HepG2 (cell line): ENCODE measurements at regions not wholly inside any gene's neighbourhood (a gene's known extent, or its start where the extent isn't known, plus 50 kb on each side); places are given as distances from the start of the nearest gene placed in this dataset.

Source experiments
- ATAC-seq: fragments of 200-7000 bp; cut with Tn5 transposase; 3 replicates; pipeline ENCODE4 v1.9.1; 2020; ENCODE audit warnings: mild to moderate bottlenecking, moderate library complexity
- BruUV-seq: library from RNA; stranded (reverse); fragments of 400-500 nt; replicated peaks from 2 replicates; lab custom pipeline; 2021; lab: Mats Ljungman, UMichigan
- CTCF ChIA-PET: fragments of 300-600 bp; formaldehyde crosslinking; extraction: SDS; loops from one replicate; lab custom pipeline; 2021; ENCODE audit warnings: low total read pairs, inconsistent platforms, low intra/inter-chr PET ratio; lab: Yijun Ruan, JAX
- POLR2A ChIA-PET: fragments of 350-600 bp; sonication (Branson Sonifier 250); formaldehyde crosslinking; loops from one replicate; lab custom pipeline; 2020; ENCODE audit warnings: antibody characterized with exemption, inconsistent platforms; lab: Yijun Ruan, JAX
- DNase-seq: peaks from one replicate; pipeline ENCODE4 v3.0.0-alpha.2; 2015; ENCODE audit warnings: low spot score
- FAIRE-seq: peaks from 3 replicates; lab custom pipeline; 2011; peaks lifted over from hg19 to GRCh38; lab: Jason Lieb, UNC
- H2AFZ ChIP-seq: one replicate; pipeline ENCODE4 v1.6.1; 2011; ENCODE audit warnings: low read length, inconsistent platforms
- H3K27ac ChIP-seq: fragments of 300-600 bp; 3 replicates; pipeline ENCODE4 v1.8.0; 2011; ENCODE audit warnings: mixed run types, mild to moderate bottlenecking, mixed read lengths, low read length, inconsistent platforms; ENCODE audit not compliant: insufficient read depth; ENCODE audit errors: extremely low read length
- H3K27me3 ChIP-seq, 2 experiments: fragments of 200-600 bp in 1 of 2; 2 replicates in 1 of 2; 3 replicates in 1 of 2; pipeline versions ENCODE4 v1.6.0 to v1.8.0; 2011; ENCODE audit warnings: low read length in 2 of 2, mild to moderate bottlenecking in 2 of 2, moderate library complexity in 2 of 2, inconsistent platforms in 1 of 2; ENCODE audit not compliant: insufficient read depth in 2 of 2, control insufficient read depth in 1 of 2
- H3K36me3 ChIP-seq, 2 experiments: fragments of 200-600 bp in 1 of 2; replicated peaks in 1 of 2; 2 replicates in 1 of 2; 3 replicates in 1 of 2; pipeline versions ENCODE4 v1.5.1 to v1.8.0; 2011; ENCODE audit warnings: low read length in 2 of 2, inconsistent platforms in 1 of 2; ENCODE audit not compliant: insufficient read depth in 2 of 2, control insufficient read depth in 1 of 2
- H3K4me1 ChIP-seq: 2 replicates; pipeline ENCODE4 v1.5.1; 2012; ENCODE audit warnings: low read length, inconsistent platforms; ENCODE audit not compliant: insufficient read depth
- H3K4me2 ChIP-seq: 2 replicates; pipeline ENCODE4 v1.6.0; 2011; ENCODE audit warnings: low read depth, low read length, inconsistent platforms
- H3K4me3 ChIP-seq, 3 experiments: fragments of 200-600 bp in 1 of 3; sonication (generic), shearing (Covaris generic) in 1 of 3; replicated peaks in 1 of 3; 2 replicates each; pipeline ENCODE4 v1.5.1; 2011 to 2016; ENCODE audit warnings: low read length in 3 of 3, inconsistent platforms in 2 of 3, low read depth in 2 of 3, mild to moderate bottlenecking in 2 of 3, control low read depth in 1 of 3, mixed read lengths in 1 of 3; ENCODE audit not compliant: insufficient read depth in 1 of 3
- H3K79me2 ChIP-seq: one replicate; pipeline ENCODE4 v1.6.1; 2011; ENCODE audit warnings: low read length, inconsistent platforms; ENCODE audit not compliant: insufficient read depth
- H3K9ac ChIP-seq: 2 replicates; pipeline ENCODE4 v1.6.0; 2011; ENCODE audit warnings: mild to moderate bottlenecking, low read depth, low read length, inconsistent platforms; ENCODE audit not compliant: insufficient read depth
- H3K9me3 ChIP-seq: 2 replicates; pipeline ENCODE4 v1.5.1; 2012; ENCODE audit warnings: mild to moderate bottlenecking, low read length
- H4K20me1 ChIP-seq: 2 replicates; pipeline ENCODE4 v1.6.0; 2011; ENCODE audit warnings: inconsistent platforms, mild to moderate bottlenecking, low read length, moderate library complexity; ENCODE audit not compliant: insufficient read depth
- ARNT2 ChIP-seq: sonication (generic); formaldehyde crosslinking; IDR thresholded peaks from 2 replicates; pipeline ENCODE4 v1.8.0; 2022; ENCODE audit warnings: mild to moderate bottlenecking, low read depth, missing genetic modification reagents, moderate library complexity
- ATF7 ChIP-seq, 2 experiments: fragments of 450-650 bp in 1 of 2; sonication (generic) in 1 of 2; formaldehyde crosslinking in 1 of 2; IDR thresholded peaks; 2 replicates each; pipeline versions ENCODE4 v1.4.0 to v1.6.1; 2016 to 2020; ENCODE audit warnings: antibody characterized with exemption in 1 of 2, mild to moderate bottlenecking in 1 of 2, missing genetic modification reagents in 1 of 2
- KDM5A ChIP-seq: fragments of 200-600 bp; sonication (generic); IDR thresholded peaks from 2 replicates; pipeline ENCODE4 v1.7.0; 2018; ENCODE audit warnings: antibody characterized with exemption, mild to moderate bottlenecking, low read length, borderline replicate concordance
- MED1 ChIP-seq: sonication (generic); formaldehyde crosslinking; IDR thresholded peaks from 2 replicates; pipeline ENCODE4 v1.4.0; 2020; ENCODE audit warnings: missing genetic modification reagents
- ZFP41 ChIP-seq: sonication (generic); formaldehyde crosslinking; IDR thresholded peaks from 2 replicates; pipeline ENCODE4 v1.4.0; 2020; ENCODE audit warnings: mild to moderate bottlenecking, missing genetic modification reagents, borderline replicate concordance
- ZKSCAN8 ChIP-seq: IDR thresholded peaks from 2 replicates; pipeline ENCODE4 v1.6.1; 2016; ENCODE audit warnings: borderline replicate concordance, missing genetic modification reagents, missing compliant biosample characterization
- ZNF10 ChIP-seq: sonication (generic); formaldehyde crosslinking; IDR thresholded peaks from 2 replicates; pipeline ENCODE4 v1.4.0; 2020; ENCODE audit warnings: mild to moderate bottlenecking, low read depth, missing genetic modification reagents, borderline replicate concordance
- ZNF264 ChIP-seq: sonication (generic); formaldehyde crosslinking; IDR thresholded peaks from 2 replicates; pipeline ENCODE4 v1.4.0; 2020; ENCODE audit warnings: missing genetic modification reagents
- ZNF33B ChIP-seq: sonication (generic); formaldehyde crosslinking; IDR thresholded peaks from 2 replicates; pipeline ENCODE4 v1.5.1; 2020; ENCODE audit warnings: mild to moderate bottlenecking, missing genetic modification reagents
- WGBS: methylation state at CpG from one replicate; pipeline ENCODE4 v1.1.6; 2017; ENCODE audit warnings: low lambda C conversion rate; 5-methylcytosine and 5-hydroxymethylcytosine counted together
- in situ Hi-C: cut with HindIII; loops from 2 replicates; pipeline ENCODE4 v1.10.0; 2017; ENCODE audit warnings: low pct_unique_long_range_greater_than_20kb; ENCODE audit not compliant: extremely low pct_ligation_motif_present
- intact Hi-C: fragments of 100-400 bp; cut with micrococcal nuclease; formaldehyde crosslinking; loops from one replicate; pipeline ENCODE4 v1.10.0; 2022; ENCODE audit not compliant: unreplicated experiment
- TF ChIP-seq, protein P1 (sequence below): IDR thresholded peaks from 2 replicates; pipeline ENCODE4 v1.6.1; 2016; ENCODE audit warnings: control low read depth
- TF ChIP-seq, protein P2 (sequence below): IDR thresholded peaks from 2 replicates; pipeline ENCODE4 v1.6.1; 2016; ENCODE audit warnings: missing genetic modification reagents, missing compliant biosample characterization

DNA sequence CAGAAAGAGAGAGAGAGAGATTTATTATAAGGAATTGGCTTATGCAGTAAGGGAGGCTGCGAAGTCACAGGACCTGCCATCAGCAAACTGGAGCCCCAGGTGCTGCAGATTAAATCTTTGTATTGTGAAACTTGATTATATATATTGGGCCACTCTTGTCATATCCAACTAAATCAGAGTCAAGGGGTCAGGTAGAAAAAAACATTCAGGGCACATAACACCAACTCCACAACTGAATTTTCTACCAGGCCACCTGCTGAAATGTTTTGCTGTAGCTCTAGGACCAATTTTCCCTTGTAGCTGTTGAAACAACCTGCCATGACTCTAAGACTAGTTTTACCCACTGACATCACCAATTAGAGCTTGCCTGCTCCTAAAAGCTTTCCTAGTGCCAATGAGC, 1240.8 kb downstream of the SLC16A7 start:
- H4K20me1 ChIP-seq: no peaks in the 10 kb centered on the region
- no peak overlapping the region for H3K9ac ChIP-seq
- DNase-seq (no peak), FAIRE-seq (no peak), ATAC-seq (no peak)
- no peak overlapping the region for H3K4me3 ChIP-seq
- ChIA-PET POLR2A (no interaction called here), CTCF (no interaction called here)
- no peaks in the 10 kb centered on the region for H3K4me1 ChIP-seq
- H3K27me3 ChIP-seq: no peaks in the 10 kb centered on the region
- 9% methylated on average over 1 of the region's 1 CpG for WGBS
- H3K9me3 ChIP-seq: peaks cover 13% of the 10 kb centered on the region; the same call in 1 of the 2 replicates
- TF ChIP-seq ZKSCAN8 (CRISPR knock-in tag) (no peak), KDM5A (no peak), ZNF264 (CRISPR knock-in tag) (no peak), ZNF33B (CRISPR knock-in tag) (no peak), ARNT2 (CRISPR knock-in tag) (no peak), ATF7 (IDR thresholded peaks at IDR 0.05) (no peak), ATF7 (CRISPR knock-in tag; IDR thresholded peaks at IDR 0.05) (no peak), ZNF10 (CRISPR knock-in tag) (no peak), MED1 (CRISPR knock-in tag) (no peak), ZFP41 (no peak)
- TF ChIP-seq, protein P1, sequence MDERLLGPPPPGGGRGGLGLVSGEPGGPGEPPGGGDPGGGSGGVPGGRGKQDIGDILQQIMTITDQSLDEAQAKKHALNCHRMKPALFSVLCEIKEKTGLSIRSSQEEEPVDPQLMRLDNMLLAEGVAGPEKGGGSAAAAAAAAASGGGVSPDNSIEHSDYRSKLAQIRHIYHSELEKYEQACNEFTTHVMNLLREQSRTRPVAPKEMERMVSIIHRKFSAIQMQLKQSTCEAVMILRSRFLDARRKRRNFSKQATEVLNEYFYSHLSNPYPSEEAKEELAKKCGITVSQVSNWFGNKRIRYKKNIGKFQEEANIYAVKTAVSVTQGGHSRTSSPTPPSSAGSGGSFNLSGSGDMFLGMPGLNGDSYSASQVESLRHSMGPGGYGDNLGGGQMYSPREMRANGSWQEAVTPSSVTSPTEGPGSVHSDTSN (CRISPR knock-in tag): no peak
- TF ChIP-seq, protein P2, sequence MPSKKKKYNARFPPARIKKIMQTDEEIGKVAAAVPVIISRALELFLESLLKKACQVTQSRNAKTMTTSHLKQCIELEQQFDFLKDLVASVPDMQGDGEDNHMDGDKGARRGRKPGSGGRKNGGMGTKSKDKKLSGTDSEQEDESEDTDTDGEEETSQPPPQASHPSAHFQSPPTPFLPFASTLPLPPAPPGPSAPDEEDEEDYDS (CRISPR knock-in tag): no peak
- H3K4me2 ChIP-seq: no peak overlapping the region
- no peaks in the 10 kb centered on the region for H3K79me2 ChIP-seq
- no peak overlapping the region for H2AFZ ChIP-seq
- BruUV-seq: no TSS peak
- in situ Hi-C loops (no loop called here), intact Hi-C loops (no loop called here)
- no peak overlapping the region for H3K27ac ChIP-seq
- no peaks in the 10 kb centered on the region for H3K36me3 ChIP-seq
